CD8-positive, alpha-beta memory T cell (primary cell): ENCODE measurements at regions not wholly inside any gene's neighbourhood (a gene's known extent, or its start where the extent isn't known, plus 50 kb on each side); places are given as distances from the start of the nearest gene placed in this dataset.

Experiments used
- CTCF ChIA-PET: fragments of 350-600 bp; sonication (Branson Sonifier 250); formaldehyde crosslinking; loops from one replicate; lab custom pipeline; 2021; ENCODE audit warnings: antibody characterized with exemption; lab: Charles Lee
- POLR2A ChIA-PET: fragments of 350-600 bp; sonication (Branson Sonifier 250); formaldehyde crosslinking; loops from one replicate; lab custom pipeline; 2021; ENCODE audit warnings: antibody characterized with exemption; lab: Charles Lee
- DNase-seq, 5 donors: peaks; one replicate each; pipeline versions ENCODE4 v3.0.0 to v3.0.0-alpha.2; 2020 to 2022; ENCODE audit warnings: mixed read lengths in 1 of 5
- H3K27ac ChIP-seq: one replicate; pipeline ENCODE4 v1.7.0; 2013; ENCODE audit warnings: low read depth, mild to moderate bottlenecking, low read length, moderate library complexity
- H3K27me3 ChIP-seq: 2 replicates; pipeline ENCODE4 v1.7.0; 2013; ENCODE audit warnings: low read length, mild to moderate bottlenecking; ENCODE audit not compliant: insufficient read depth, poor library complexity, severe bottlenecking
- H3K36me3 ChIP-seq: 2 replicates; pipeline ENCODE4 v1.7.0; 2013; ENCODE audit warnings: mild to moderate bottlenecking, low read length, moderate library complexity; ENCODE audit not compliant: insufficient read depth
- H3K4me1 ChIP-seq: 2 replicates; pipeline ENCODE4 v1.7.0; 2013; ENCODE audit warnings: mild to moderate bottlenecking, low read length, moderate library complexity; ENCODE audit not compliant: insufficient read depth
- H3K4me3 ChIP-seq: 2 replicates; pipeline ENCODE4 v1.7.0; 2013; ENCODE audit warnings: mild to moderate bottlenecking, low read length
- H3K9me3 ChIP-seq: 2 replicates; pipeline ENCODE4 v1.7.0; 2013; ENCODE audit warnings: mild to moderate bottlenecking, low read length
- H3K27ac Mint-ChIP-seq, 8 donors: one replicate each; pipeline ENCODE4 v1.8.0; 2020 to 2021; ENCODE audit warnings: mixed read lengths in 8 of 8, mild to moderate bottlenecking in 6 of 8, inconsistent platforms in 3 of 8, moderate library complexity in 3 of 8
- H3K27me3 Mint-ChIP-seq, 2 donors: one replicate each; pipeline ENCODE4 v1.8.0; 2020 to 2021; ENCODE audit warnings: mixed read lengths in 2 of 2, mild to moderate bottlenecking in 1 of 2, moderate library complexity in 1 of 2
- H3K36me3 Mint-ChIP-seq, 3 donors: one replicate each; pipeline ENCODE4 v1.8.0; 2020 to 2021; ENCODE audit warnings: mixed read lengths in 3 of 3, inconsistent platforms in 1 of 3, mild to moderate bottlenecking in 1 of 3
- H3K4me1 Mint-ChIP-seq, 3 donors: one replicate each; pipeline ENCODE4 v1.8.0; 2020 to 2021; ENCODE audit warnings: mixed read lengths in 3 of 3, inconsistent platforms in 1 of 3, mild to moderate bottlenecking in 1 of 3
- H3K4me3 Mint-ChIP-seq, 7 donors: one replicate each; pipeline ENCODE4 v1.8.0; 2020 to 2021; ENCODE audit warnings: mixed read lengths in 7 of 7, mild to moderate bottlenecking in 6 of 7, moderate library complexity in 4 of 7, inconsistent platforms in 2 of 7
- H3K9me3 Mint-ChIP-seq, 5 donors: one replicate each; pipeline ENCODE4 v1.8.0; 2020 to 2022; ENCODE audit warnings: mixed read lengths in 5 of 5, mild to moderate bottlenecking in 3 of 5, moderate library complexity in 2 of 5, inconsistent platforms in 1 of 5

DNA sequence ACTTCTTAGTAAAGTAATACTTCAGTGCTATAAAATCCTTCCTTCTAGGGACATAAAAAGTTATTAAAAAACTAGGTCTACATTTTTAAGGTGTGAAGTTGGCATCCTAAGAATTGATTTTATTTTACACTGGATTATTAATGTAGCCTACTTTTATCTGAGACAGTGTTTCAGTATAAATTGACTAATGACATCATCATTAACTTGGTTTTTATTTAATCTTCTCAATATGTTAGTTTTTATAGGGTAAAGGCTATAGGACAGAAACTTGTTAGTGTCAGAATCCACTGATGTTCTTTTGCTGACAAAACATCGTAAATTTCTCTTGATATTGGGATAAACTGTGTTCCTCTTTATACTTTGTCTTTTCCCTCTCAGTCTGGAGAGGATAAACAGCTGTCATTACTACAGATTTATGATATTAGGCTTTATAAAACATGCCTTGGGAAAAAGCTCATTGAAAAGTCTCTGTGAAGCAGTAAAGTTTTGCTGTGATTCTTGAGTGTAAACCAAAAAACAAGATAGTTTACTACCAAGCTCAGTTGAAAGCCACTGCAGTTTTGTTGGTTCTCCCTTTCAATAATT is 569.9 kb downstream of the EPHA4 start:
- no peaks in the 10 kb centered on the region for H3K4me1 Mint-ChIP-seq
- ChIA-PET CTCF (no interaction called here), POLR2A (no interaction called here)
- H3K27ac ChIP-seq = no peak overlapping the region
- H3K4me3 ChIP-seq = no peak overlapping the region
- no peaks in the 10 kb centered on the region for H3K36me3 Mint-ChIP-seq
- no peak for DNase-seq
- no peaks in the 10 kb centered on the region for H3K36me3 ChIP-seq
- H3K4me3 Mint-ChIP-seq = no peak overlapping the region
- H3K27me3 ChIP-seq = peaks cover 5% of the 10 kb centered on the region
- no peaks in the 10 kb centered on the region for H3K27me3 Mint-ChIP-seq
- H3K4me1 ChIP-seq = no peaks in the 10 kb centered on the region
- H3K9me3 ChIP-seq = no peaks in the 10 kb centered on the region
- no peaks in the 10 kb centered on the region for H3K9me3 Mint-ChIP-seq
- no peak overlapping the region for H3K27ac Mint-ChIP-seq

DNA sequence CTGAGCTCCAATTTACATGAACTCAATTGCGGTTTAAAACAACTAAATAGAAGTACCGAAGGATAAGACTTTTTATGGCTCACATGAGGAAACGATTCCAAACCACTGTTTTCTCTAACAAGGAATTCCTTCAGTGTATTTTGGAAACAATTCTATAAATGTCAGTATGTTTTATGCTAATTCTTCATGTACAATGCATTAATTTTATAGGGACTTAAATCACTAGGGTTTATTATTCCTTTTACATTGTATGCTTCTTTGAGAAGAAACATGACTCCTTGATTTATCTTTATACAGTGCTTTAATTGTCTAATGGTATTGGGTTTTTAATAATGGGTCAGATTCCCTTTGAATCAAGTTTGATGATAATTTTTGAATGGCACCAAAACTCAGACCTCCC is 566.8 kb downstream of the EPHA4 start:
- Mint-ChIP-seq H3K36me3 (no peaks in the 10 kb centered on the region), H3K27me3 (peaks cover 0 to 1% of the 10 kb centered on the region in 2 donors), H3K4me1 (no peaks in the 10 kb centered on the region), H3K4me3 (no peak overlapping the region), H3K27ac (no peak overlapping the region), H3K9me3 (no peaks in the 10 kb centered on the region)
- ChIA-PET POLR2A (no interaction called here), CTCF (interaction anchor here (0.6 kb wide), 1 partner anchor 113 kb away, joined by 3 read pairs; no protein-coding TSS in a partner anchor)
- DNase-seq = no peak
- Histone ChIP-seq H3K4me3 (no peak overlapping the region), H3K9me3 (no peaks in the 10 kb centered on the region), H3K27ac (no peak overlapping the region), H3K27me3 (peaks cover 5% of the 10 kb centered on the region), H3K4me1 (no peaks in the 10 kb centered on the region), H3K36me3 (no peaks in the 10 kb centered on the region)

DNA sequence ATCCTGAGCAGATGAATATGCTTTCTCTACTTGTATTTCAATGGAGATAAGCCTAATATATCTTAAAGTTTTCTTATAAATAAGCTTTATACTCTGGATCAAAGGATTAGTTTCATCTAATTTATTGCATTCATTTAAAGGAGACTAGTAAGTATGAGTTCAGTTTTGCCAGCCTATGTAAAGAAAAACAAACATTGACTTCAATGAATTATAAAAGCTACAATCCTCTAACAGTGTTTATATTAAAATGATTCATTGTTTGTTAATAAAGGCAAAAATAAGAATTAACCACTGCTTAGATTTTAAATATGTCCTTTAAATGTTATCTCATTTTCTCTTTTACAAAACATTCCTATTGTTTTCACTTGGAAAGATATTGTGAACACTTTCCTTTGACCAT is 566.0 kb downstream of the EPHA4 start:
- no peaks in the 10 kb centered on the region for H3K4me1 ChIP-seq
- no peak overlapping the region for H3K4me3 ChIP-seq
- ChIA-PET POLR2A (no interaction called here), CTCF (no interaction called here)
- H3K9me3 Mint-ChIP-seq = no peaks in the 10 kb centered on the region
- DNase-seq = no peak
- no peak overlapping the region for H3K27ac Mint-ChIP-seq
- H3K27ac ChIP-seq = no peak overlapping the region
- no peaks in the 10 kb centered on the region for H3K4me1 Mint-ChIP-seq
- H3K4me3 Mint-ChIP-seq = no peak overlapping the region
- H3K36me3 Mint-ChIP-seq = no peaks in the 10 kb centered on the region
- H3K27me3 Mint-ChIP-seq = peaks cover 0 to 1% of the 10 kb centered on the region in 2 donors
- H3K27me3 ChIP-seq = peaks cover 5% of the 10 kb centered on the region
- H3K36me3 ChIP-seq = no peaks in the 10 kb centered on the region
- H3K9me3 ChIP-seq = no peaks in the 10 kb centered on the region

DNA sequence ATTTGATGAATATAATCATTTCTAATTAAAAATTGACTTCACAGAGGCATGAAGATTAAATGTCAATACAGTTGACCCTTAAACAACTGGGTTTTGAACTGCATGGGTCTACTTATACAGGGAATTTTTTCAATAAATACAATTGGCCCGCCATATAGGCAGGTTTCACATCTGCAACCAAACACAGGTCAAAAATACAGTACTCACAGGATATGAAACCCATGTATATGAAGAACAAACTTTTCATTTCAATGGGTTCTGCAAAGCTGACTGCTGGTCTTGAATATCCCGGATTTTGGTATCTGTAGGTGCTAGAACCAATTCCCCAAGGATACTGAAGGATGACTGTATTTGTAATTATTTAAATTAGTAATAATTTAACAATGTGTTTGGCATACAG is 555.6 kb downstream of the EPHA4 start:
- no peaks in the 10 kb centered on the region for H3K36me3 ChIP-seq
- no peak for DNase-seq
- no peak overlapping the region for H3K27ac Mint-ChIP-seq
- H3K9me3 Mint-ChIP-seq = no peaks in the 10 kb centered on the region
- no peak overlapping the region for H3K27ac ChIP-seq
- ChIA-PET CTCF (no interaction called here), POLR2A (no interaction called here)
- H3K4me3 ChIP-seq = no peak overlapping the region
- H3K4me1 ChIP-seq = no peaks in the 10 kb centered on the region
- no peaks in the 10 kb centered on the region for H3K9me3 ChIP-seq
- H3K36me3 Mint-ChIP-seq = no peaks in the 10 kb centered on the region
- H3K27me3 Mint-ChIP-seq = no peaks in the 10 kb centered on the region
- H3K4me3 Mint-ChIP-seq = no peak overlapping the region
- no peaks in the 10 kb centered on the region for H3K27me3 ChIP-seq
- peaks cover 0 to 4% (median 0%) of the 10 kb centered on the region in 3 donors for H3K4me1 Mint-ChIP-seq

DNA sequence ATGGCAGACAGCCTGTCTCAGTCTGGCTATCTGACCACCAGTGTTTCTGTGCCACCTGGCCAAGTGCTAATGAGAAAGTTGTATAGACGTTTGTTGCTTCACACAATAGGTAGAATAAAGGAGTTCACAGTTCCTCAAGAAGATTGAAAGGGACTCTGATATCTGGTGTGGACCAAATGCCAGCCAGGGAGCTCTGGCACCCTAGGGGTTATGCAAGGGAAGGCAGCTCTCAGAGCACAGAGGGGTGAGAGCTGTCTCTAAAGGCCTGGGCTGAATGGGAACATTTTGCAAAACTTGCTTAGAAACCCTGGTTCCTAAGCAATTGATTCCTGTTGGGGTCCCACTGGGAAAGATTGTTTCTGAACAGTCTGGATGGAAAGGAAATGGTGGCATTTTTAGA is 553.8 kb downstream of the EPHA4 start:
- H3K27me3 Mint-ChIP-seq = no peaks in the 10 kb centered on the region
- H3K27ac ChIP-seq = no peak overlapping the region
- no peak overlapping the region for H3K4me3 ChIP-seq
- ChIA-PET POLR2A (no interaction called here), CTCF (no interaction called here)
- H3K9me3 ChIP-seq = no peaks in the 10 kb centered on the region
- peaks cover 0 to 4% (median 0%) of the 10 kb centered on the region in 3 donors for H3K4me1 Mint-ChIP-seq
- no peak overlapping the region for H3K4me3 Mint-ChIP-seq
- no peak overlapping the region for H3K27ac Mint-ChIP-seq
- H3K9me3 Mint-ChIP-seq = no peaks in the 10 kb centered on the region
- no peaks in the 10 kb centered on the region for H3K36me3 Mint-ChIP-seq
- no peaks in the 10 kb centered on the region for H3K27me3 ChIP-seq
- H3K4me1 ChIP-seq = no peaks in the 10 kb centered on the region
- DNase-seq = no peak
- no peaks in the 10 kb centered on the region for H3K36me3 ChIP-seq

DNA sequence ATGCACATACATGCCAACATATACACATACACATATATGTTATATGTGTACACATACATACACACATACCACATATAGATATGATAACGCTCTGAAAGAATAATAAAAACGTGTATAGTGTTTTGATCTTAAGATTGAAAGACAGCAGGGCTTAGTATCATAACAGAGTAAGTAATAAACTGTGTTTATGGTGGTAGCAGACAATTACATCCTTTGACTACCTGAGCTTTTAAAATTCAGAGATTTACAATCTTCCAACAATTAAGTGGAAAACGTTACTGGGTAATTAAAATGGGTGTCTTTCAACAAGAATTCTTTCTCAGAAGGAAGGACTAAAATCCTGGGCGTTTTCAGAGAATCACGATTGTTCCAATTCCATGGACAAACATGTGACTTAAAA is 552.4 kb downstream of the EPHA4 start:
- no peaks in the 10 kb centered on the region for H3K4me1 Mint-ChIP-seq
- H3K9me3 Mint-ChIP-seq = peaks cover 0 to 3% (median 0%) of the 10 kb centered on the region in 5 donors
- Histone ChIP-seq H3K9me3 (no peaks in the 10 kb centered on the region), H3K4me3 (no peak overlapping the region), H3K36me3 (no peaks in the 10 kb centered on the region), H3K27ac (no peak overlapping the region), H3K27me3 (no peaks in the 10 kb centered on the region), H3K4me1 (no peaks in the 10 kb centered on the region)
- no peak overlapping the region for H3K27ac Mint-ChIP-seq
- H3K36me3 Mint-ChIP-seq = no peaks in the 10 kb centered on the region
- DNase-seq = no peak
- H3K4me3 Mint-ChIP-seq = no peak overlapping the region
- POLR2A ChIA-PET = no interaction called here
- peaks cover 0 to 1% of the 10 kb centered on the region in 2 donors for H3K27me3 Mint-ChIP-seq
- CTCF ChIA-PET = no interaction called here

DNA sequence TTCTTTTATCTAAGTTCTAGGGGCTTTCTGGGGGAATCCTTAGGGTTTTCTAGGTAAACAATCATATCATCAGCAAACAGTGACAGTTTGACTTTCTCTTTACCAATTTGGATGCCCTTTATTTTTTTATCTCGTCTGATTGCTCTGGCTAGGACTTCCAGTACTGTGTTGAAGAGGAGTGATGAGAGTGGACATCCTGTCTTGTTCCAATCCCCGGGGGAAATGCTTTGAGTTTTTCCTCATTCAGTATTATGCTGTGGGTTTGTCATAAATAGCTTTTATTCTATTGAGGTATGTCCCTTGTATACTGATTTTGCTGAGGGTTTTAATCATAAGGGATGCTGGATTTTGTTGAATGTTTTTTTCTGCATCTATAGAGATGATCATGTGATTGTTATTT is 549.5 kb downstream of the EPHA4 start:
- Histone ChIP-seq H3K27ac (no peak overlapping the region), H3K4me3 (no peak overlapping the region), H3K9me3 (no peaks in the 10 kb centered on the region), H3K36me3 (no peaks in the 10 kb centered on the region), H3K27me3 (no peaks in the 10 kb centered on the region), H3K4me1 (no peaks in the 10 kb centered on the region)
- Mint-ChIP-seq H3K27me3 (peaks cover 1 to 3% of the 10 kb centered on the region in 2 donors), H3K9me3 (peaks cover 0 to 5% (median 0%) of the 10 kb centered on the region in 5 donors), H3K36me3 (no peaks in the 10 kb centered on the region), H3K4me1 (no peaks in the 10 kb centered on the region), H3K4me3 (no peak overlapping the region), H3K27ac (no peak overlapping the region)
- POLR2A ChIA-PET = no interaction called here
- CTCF ChIA-PET = no interaction called here
- no peak for DNase-seq

DNA sequence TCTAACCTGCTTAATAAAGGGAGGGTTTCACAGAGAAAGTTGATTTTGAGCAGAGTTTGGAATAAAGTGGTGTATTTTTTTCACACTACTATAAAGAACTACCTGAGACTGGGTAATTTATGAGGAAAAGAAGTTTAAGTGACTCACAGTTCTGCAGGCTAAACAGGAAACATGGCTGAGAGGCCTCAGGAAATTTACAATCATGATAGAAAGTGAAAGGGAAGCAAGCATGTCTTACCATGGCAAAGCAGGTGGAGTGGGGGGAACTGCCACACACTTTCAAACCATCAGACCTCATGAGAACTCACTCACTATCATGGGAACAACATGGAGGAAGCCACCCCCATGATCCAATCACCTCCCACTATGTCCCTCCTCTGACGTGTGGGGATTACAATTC is 546.7 kb downstream of the EPHA4 start:
- CTCF ChIA-PET = no interaction called here
- Histone ChIP-seq H3K36me3 (no peaks in the 10 kb centered on the region), H3K4me3 (no peak overlapping the region), H3K27me3 (no peaks in the 10 kb centered on the region), H3K9me3 (no peaks in the 10 kb centered on the region), H3K4me1 (no peaks in the 10 kb centered on the region), H3K27ac (no peak overlapping the region)
- Mint-ChIP-seq H3K27me3 (peaks cover 3% of the 10 kb centered on the region in 2 donors), H3K4me1 (no peaks in the 10 kb centered on the region), H3K4me3 (no peak overlapping the region), H3K27ac (no peak overlapping the region), H3K9me3 (peaks cover 0 to 5% (median 0%) of the 10 kb centered on the region in 5 donors), H3K36me3 (no peaks in the 10 kb centered on the region)
- POLR2A ChIA-PET = no interaction called here
- DNase-seq = no peak
